ENCODE measurements at regions not wholly inside any gene's neighbourhood (a gene's known extent, or its start where the extent isn't known, plus 50 kb on each side); places are given as distances from the start of the nearest gene placed in this dataset.

GRCh38 chr16:9479008-9479407 lies 387.6 kb downstream of the HAPSTR1 start:
- Histone ChIP-seq H3K27me3 (no peaks in the 10 kb centered on the region), H3K4me3 (no peak overlapping the region), H3K4me1 (no peaks in the 10 kb centered on the region), H3K9me3 (no peaks in the 10 kb centered on the region), H3K36me3 (no peaks in the 10 kb centered on the region), H3K27ac (no peak overlapping the region)
- DNase-seq = no peak
- intact Hi-C loops (cut with DNase I; ENCODE audit: low total_unique reads) = no loop called here
- no peak for TF ChIP-seq CTCF (IDR thresholded peaks at IDR 0.05)
- no peak for TF ChIP-seq POLR2A (IDR thresholded peaks at IDR 0.05)

- no peaks in the 10 kb centered on the region for H3K27me3 ChIP-seq
- no peaks in the 10 kb centered on the region for H3K9me3 ChIP-seq
- no peaks in the 10 kb centered on the region for H3K36me3 ChIP-seq
- H3K4me3 ChIP-seq = no peak overlapping the region
- TF ChIP-seq CTCF (IDR thresholded peaks at IDR 0.05) (no peak), POLR2A (IDR thresholded peaks at IDR 0.05) (no peak)
- no peak for DNase-seq
- intact Hi-C loops (cut with DNase I; ENCODE audit: low total_unique reads) = no loop called here
- no peaks in the 10 kb centered on the region for H3K4me1 ChIP-seq
- no peak overlapping the region for H3K27ac ChIP-seq
Observed at GRCh38 chr16:9480503-9480902, 389.1 kb downstream of the HAPSTR1 start.

GRCh38 chr16:9481747-9482730 lies 390.6 kb downstream of the HAPSTR1 start:
- H3K27ac ChIP-seq = no peak overlapping the region
- H3K4me1 ChIP-seq = no peaks in the 10 kb centered on the region
- no peak overlapping the region for H3K4me3 ChIP-seq
- H3K9me3 ChIP-seq = no peaks in the 10 kb centered on the region
- intact Hi-C loops (cut with DNase I; ENCODE audit: low total_unique reads) = no loop called here
- TF ChIP-seq CTCF (IDR thresholded peaks at IDR 0.05) = no peak
- no peak for TF ChIP-seq POLR2A (IDR thresholded peaks at IDR 0.05)
- H3K27me3 ChIP-seq = no peaks in the 10 kb centered on the region
- DNase-seq = no peak
- H3K36me3 ChIP-seq = no peaks in the 10 kb centered on the region

- Histone ChIP-seq H3K36me3 (no peaks in the 10 kb centered on the region), H3K27ac (no peak overlapping the region)
- intact Hi-C loops (cut with DNase I; ENCODE audit: low total_unique reads) = no loop called here
Observed at GRCh38 chr16:9484426-9484825, 393.0 kb downstream of the HAPSTR1 start.

More at GRCh38 chr16:9484426-9484825, 393.0 kb downstream of the HAPSTR1 start:
- no peak for DNase-seq
- no peak overlapping the region for H3K4me3 ChIP-seq
- no peaks in the 10 kb centered on the region for H3K9me3 ChIP-seq
- TF ChIP-seq POLR2A (IDR thresholded peaks at IDR 0.05) (no peak), CTCF (IDR thresholded peaks at IDR 0.05) (no peak)
- no peaks in the 10 kb centered on the region for H3K27me3 ChIP-seq
- no peaks in the 10 kb centered on the region for H3K4me1 ChIP-seq

Data from uterus (tissue), 3 donors.